Testis (tissue), 2 donors: ENCODE measurements at regions not wholly inside any gene's neighbourhood (a gene's known extent, or its start where the extent isn't known, plus 50 kb on each side); places are given as distances from the start of the nearest gene placed in this dataset.

Experiments
- POLR2A ChIP-seq: fragments of 450-650 bp; IDR thresholded peaks from one replicate; pipeline ENCODE4 v1.6.1; 2017; ENCODE audit warnings: antibody characterized with exemption, mild to moderate bottlenecking, moderate library complexity
- TF ChIP-seq, protein P1 (sequence below), 3 experiments: fragments of 450-650 bp in 2 of 3; fragments of 200-600 bp in 1 of 3; sonication (generic) in 1 of 3; IDR thresholded peaks; one replicate each; pipeline ENCODE4 v1.5.1; 2016 to 2019; ENCODE audit warnings: antibody characterized with exemption in 3 of 3, mild to moderate bottlenecking in 2 of 3, moderate library complexity in 1 of 3

DNA sequence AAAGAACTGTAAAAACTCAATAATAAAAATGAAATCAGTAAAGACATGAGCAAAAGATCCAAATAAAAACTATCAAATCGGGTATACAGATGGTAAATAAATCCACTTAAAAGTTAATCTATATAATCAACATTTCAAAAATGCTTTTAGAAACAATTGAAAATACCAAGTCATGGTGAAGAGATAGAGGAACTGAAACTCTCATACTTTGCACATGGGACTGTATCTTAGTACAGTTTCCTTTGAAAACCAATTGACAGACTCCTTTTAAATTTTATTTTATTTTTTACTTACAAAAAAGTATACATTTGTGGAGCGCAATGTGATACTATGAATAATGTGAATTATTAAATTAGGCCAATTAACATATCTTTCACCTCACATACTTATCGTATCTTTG, 98.6 kb upstream of the FAR2 start:
- TF ChIP-seq, protein P1, sequence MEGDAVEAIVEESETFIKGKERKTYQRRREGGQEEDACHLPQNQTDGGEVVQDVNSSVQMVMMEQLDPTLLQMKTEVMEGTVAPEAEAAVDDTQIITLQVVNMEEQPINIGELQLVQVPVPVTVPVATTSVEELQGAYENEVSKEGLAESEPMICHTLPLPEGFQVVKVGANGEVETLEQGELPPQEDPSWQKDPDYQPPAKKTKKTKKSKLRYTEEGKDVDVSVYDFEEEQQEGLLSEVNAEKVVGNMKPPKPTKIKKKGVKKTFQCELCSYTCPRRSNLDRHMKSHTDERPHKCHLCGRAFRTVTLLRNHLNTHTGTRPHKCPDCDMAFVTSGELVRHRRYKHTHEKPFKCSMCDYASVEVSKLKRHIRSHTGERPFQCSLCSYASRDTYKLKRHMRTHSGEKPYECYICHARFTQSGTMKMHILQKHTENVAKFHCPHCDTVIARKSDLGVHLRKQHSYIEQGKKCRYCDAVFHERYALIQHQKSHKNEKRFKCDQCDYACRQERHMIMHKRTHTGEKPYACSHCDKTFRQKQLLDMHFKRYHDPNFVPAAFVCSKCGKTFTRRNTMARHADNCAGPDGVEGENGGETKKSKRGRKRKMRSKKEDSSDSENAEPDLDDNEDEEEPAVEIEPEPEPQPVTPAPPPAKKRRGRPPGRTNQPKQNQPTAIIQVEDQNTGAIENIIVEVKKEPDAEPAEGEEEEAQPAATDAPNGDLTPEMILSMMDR (IDR thresholded peaks at IDR 0.05), result no peak
- TF ChIP-seq POLR2A, result no peak
